Anterior cingulate cortex (tissue), 58 donors: ENCODE measurements at regions not wholly inside any gene's neighbourhood (a gene's known extent, or its start where the extent isn't known, plus 50 kb on each side); places are given as distances from the start of the nearest gene placed in this dataset.
A peak's percentile ranks its signal among the peaks of the same experiment; 100 is the strongest.

Source experiments
- DNase-seq, 58 donors: peaks; one replicate each; lab custom pipeline; 2025; lab: John Stamatoyannopoulos, UW

- no peak for DNase-seq
Observed at GRCh38 chr12:42979746-42980145, 390.2 kb upstream of the PRICKLE1 start.

GRCh38 chr12:42978708-42979107 is 389.2 kb upstream of the PRICKLE1 start:
- no peak for DNase-seq

- DNase-seq, result no peak
Observed at GRCh38 chr12:42977451-42978230, 388.1 kb upstream of the PRICKLE1 start.

GRCh38 chr12:42976620-42977019 is 387.1 kb upstream of the PRICKLE1 start:
- no peak for DNase-seq

- DNase-seq, result no peak
Observed at GRCh38 chr12:42976122-42976521, 386.6 kb upstream of the PRICKLE1 start.

- no peak for DNase-seq
Observed at GRCh38 chr12:42969355-42969754, 379.8 kb upstream of the PRICKLE1 start.

- no peak for DNase-seq
Observed at GRCh38 chr12:42968426-42968825, 378.9 kb upstream of the PRICKLE1 start.

- no peak for DNase-seq
Observed at GRCh38 chr12:42967850-42968249, 378.3 kb upstream of the PRICKLE1 start.

- DNase-seq, result no peak
Observed at GRCh38 chr12:42963988-42964387, 374.4 kb upstream of the PRICKLE1 start.

GRCh38 chr12:42962384-42962783 is 372.8 kb upstream of the PRICKLE1 start:
- no peak for DNase-seq

GRCh38 chr12:42961395-42961794 is 371.8 kb upstream of the PRICKLE1 start:
- DNase-seq, result no peak

- DNase-seq, result no peak
Observed at GRCh38 chr12:42960087-42960527, 370.6 kb upstream of the PRICKLE1 start.

- DNase-seq, result no peak
Observed at GRCh38 chr12:42958291-42958674, 368.7 kb upstream of the PRICKLE1 start.

GRCh38 chr12:42957561-42958290 is 368.2 kb upstream of the PRICKLE1 start:
- no peak for DNase-seq

GRCh38 chr12:42957136-42957535 is 367.6 kb upstream of the PRICKLE1 start:
- DNase-seq, result peak in 9 of 58 donors; percentile 1 to 40 (median 8)

GRCh38 chr12:42953021-42953420 is 363.5 kb upstream of the PRICKLE1 start:
- DNase-seq, result no peak

- peak in 8 of 58 donors; percentile 3 to 36 (median 12) for DNase-seq
Observed at GRCh38 chr12:42946871-42947381, 357.4 kb upstream of the PRICKLE1 start.

GRCh38 chr12:42945927-42946326 is 356.4 kb upstream of the PRICKLE1 start:
- no peak for DNase-seq

GRCh38 chr12:42944516-42944915 is 355.0 kb upstream of the PRICKLE1 start:
- DNase-seq, result no peak

- DNase-seq, result no peak
Observed at GRCh38 chr12:42936991-42937390, 347.4 kb upstream of the PRICKLE1 start.

- DNase-seq, result no peak
Observed at GRCh38 chr12:42936260-42936659, 346.7 kb upstream of the PRICKLE1 start.

- no peak for DNase-seq
Observed at GRCh38 chr12:42935756-42936155, 346.2 kb upstream of the PRICKLE1 start.
